ENCODE measurements at regions not wholly inside any gene's neighbourhood (a gene's known extent, or its start where the extent isn't known, plus 50 kb on each side); places are given as distances from the start of the nearest gene placed in this dataset.
A peak's percentile ranks its signal among the peaks of the same experiment; 100 is the strongest.

- Histone ChIP-seq H3K27ac (ENCODE audit: extremely low read depth, low read depth, low read length) (no peak overlapping the region), H3K4me3 (ENCODE audit: low read depth, low read length) (no peak overlapping the region), H3K36me3 (ENCODE audit: control insufficient read depth in 2 of 2, insufficient read depth in 1 of 2, low read length in 2 of 2) (no peaks in the 10 kb centered on the region), H3K4me1 (ENCODE audit: control insufficient read depth, insufficient read depth, low read length) (no peaks in the 10 kb centered on the region; the same call in none of the 2 replicates), H3K9me3 (ENCODE audit: control insufficient read depth, insufficient read depth, low read depth, low read length) (no peaks in the 10 kb centered on the region)
- ChIA-PET POLR2A (interaction anchor here (1.0 kb wide), 1 partner anchor 14 kb away, joined by 3 read pairs; no protein-coding TSS in a partner anchor), CTCF (interaction anchor here (0.6 to 0.8 kb wide), 3 partner anchors 45 to 157 kb away, joined by 3 to 5 read pairs (median 5); no protein-coding TSS in a partner anchor)
- TF ChIP-seq ZNF214 (tag by site-specific recombination; IDR thresholded peaks at IDR 0.05; ENCODE audit: borderline replicate concordance) (no peak), ZNF404 (tag by site-specific recombination; IDR thresholded peaks at IDR 0.05) (no peak), SP7 (tag by site-specific recombination; IDR thresholded peaks at IDR 0.05) (peak; percentile 92), ZNF701 (tag by site-specific recombination; IDR thresholded peaks at IDR 0.05) (no peak), TRIM28 (IDR thresholded peaks at IDR 0.05; ENCODE audit: borderline replicate concordance, low read length) (0 out of 2 replicates have a peak, but pooled peaks have one; percentile 38), PRDM6 (tag by site-specific recombination; IDR thresholded peaks at IDR 0.05) (peak; percentile 35; the same call in 1 of the 2 replicates)
These were observed 96.3 kb downstream of the GJA1 start for GRCh38 chr6:121531658-121532169.

- no peaks in the 10 kb centered on the region for H3K9me3 ChIP-seq (ENCODE audit: control insufficient read depth, insufficient read depth, low read depth, low read length)
- H3K4me3 ChIP-seq (ENCODE audit: low read depth, low read length) = no peak overlapping the region
- H3K36me3 ChIP-seq (ENCODE audit: control insufficient read depth in 2 of 2, insufficient read depth in 1 of 2, low read length in 2 of 2) = no peaks in the 10 kb centered on the region
- TF ChIP-seq ZNF558 (tag by site-specific recombination; IDR thresholded peaks at IDR 0.05) = no peak
- TF ChIP-seq, protein P1, sequence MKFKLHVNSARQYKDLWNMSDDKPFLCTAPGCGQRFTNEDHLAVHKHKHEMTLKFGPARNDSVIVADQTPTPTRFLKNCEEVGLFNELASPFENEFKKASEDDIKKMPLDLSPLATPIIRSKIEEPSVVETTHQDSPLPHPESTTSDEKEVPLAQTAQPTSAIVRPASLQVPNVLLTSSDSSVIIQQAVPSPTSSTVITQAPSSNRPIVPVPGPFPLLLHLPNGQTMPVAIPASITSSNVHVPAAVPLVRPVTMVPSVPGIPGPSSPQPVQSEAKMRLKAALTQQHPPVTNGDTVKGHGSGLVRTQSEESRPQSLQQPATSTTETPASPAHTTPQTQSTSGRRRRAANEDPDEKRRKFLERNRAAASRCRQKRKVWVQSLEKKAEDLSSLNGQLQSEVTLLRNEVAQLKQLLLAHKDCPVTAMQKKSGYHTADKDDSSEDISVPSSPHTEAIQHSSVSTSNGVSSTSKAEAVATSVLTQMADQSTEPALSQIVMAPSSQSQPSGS (tag by site-specific recombination; IDR thresholded peaks at IDR 0.05; ENCODE audit: low read depth) = no peak
- TF ChIP-seq ZNF138 (tag by site-specific recombination; IDR thresholded peaks at IDR 0.05; ENCODE audit: borderline replicate concordance) = no peak
- no peak for TF ChIP-seq SP3 (tag by site-specific recombination; IDR thresholded peaks at IDR 0.05)
- no peak for TF ChIP-seq GLI4 (tag by site-specific recombination; IDR thresholded peaks at IDR 0.05)
- no peak for TF ChIP-seq ZBTB21 (tag by site-specific recombination; IDR thresholded peaks at IDR 0.05)
- TF ChIP-seq ZFP41 (tag by site-specific recombination; IDR thresholded peaks at IDR 0.05; ENCODE audit: borderline replicate concordance) = no peak
- TF ChIP-seq ZNF521 (tag by site-specific recombination; IDR thresholded peaks at IDR 0.05) = no peak
- no peak for TF ChIP-seq ZNF791 (tag by site-specific recombination; IDR thresholded peaks at IDR 0.05)
- TF ChIP-seq KLF16 (tag by site-specific recombination; IDR thresholded peaks at IDR 0.05) = no peak
- TF ChIP-seq, protein P2, sequence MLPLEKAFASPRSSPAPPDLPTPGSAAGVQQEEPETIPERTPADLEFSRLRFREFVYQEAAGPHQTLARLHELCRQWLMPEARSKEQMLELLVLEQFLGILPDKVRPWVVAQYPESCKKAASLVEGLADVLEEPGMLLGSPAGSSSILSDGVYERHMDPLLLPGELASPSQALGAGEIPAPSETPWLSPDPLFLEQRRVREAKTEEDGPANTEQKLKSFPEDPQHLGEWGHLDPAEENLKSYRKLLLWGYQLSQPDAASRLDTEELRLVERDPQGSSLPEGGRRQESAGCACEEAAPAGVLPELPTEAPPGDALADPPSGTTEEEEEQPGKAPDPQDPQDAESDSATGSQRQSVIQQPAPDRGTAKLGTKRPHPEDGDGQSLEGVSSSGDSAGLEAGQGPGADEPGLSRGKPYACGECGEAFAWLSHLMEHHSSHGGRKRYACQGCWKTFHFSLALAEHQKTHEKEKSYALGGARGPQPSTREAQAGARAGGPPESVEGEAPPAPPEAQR (tag by site-specific recombination; IDR thresholded peaks at IDR 0.05) = no peak
- TF ChIP-seq, protein P3, sequence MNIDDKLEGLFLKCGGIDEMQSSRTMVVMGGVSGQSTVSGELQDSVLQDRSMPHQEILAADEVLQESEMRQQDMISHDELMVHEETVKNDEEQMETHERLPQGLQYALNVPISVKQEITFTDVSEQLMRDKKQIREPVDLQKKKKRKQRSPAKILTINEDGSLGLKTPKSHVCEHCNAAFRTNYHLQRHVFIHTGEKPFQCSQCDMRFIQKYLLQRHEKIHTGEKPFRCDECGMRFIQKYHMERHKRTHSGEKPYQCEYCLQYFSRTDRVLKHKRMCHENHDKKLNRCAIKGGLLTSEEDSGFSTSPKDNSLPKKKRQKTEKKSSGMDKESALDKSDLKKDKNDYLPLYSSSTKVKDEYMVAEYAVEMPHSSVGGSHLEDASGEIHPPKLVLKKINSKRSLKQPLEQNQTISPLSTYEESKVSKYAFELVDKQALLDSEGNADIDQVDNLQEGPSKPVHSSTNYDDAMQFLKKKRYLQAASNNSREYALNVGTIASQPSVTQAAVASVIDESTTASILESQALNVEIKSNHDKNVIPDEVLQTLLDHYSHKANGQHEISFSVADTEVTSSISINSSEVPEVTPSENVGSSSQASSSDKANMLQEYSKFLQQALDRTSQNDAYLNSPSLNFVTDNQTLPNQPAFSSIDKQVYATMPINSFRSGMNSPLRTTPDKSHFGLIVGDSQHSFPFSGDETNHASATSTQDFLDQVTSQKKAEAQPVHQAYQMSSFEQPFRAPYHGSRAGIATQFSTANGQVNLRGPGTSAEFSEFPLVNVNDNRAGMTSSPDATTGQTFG (tag by site-specific recombination; IDR thresholded peaks at IDR 0.05; ENCODE audit: borderline replicate concordance) = no peak
- TF ChIP-seq ZNF596 (tag by site-specific recombination; IDR thresholded peaks at IDR 0.05) = no peak
- TF ChIP-seq ZNF623 (tag by site-specific recombination; IDR thresholded peaks at IDR 0.05) = no peak
- CTCF ChIA-PET = interaction anchor here (0.5 to 0.8 kb wide), 7 partner anchors 10 to 1824 kb away, joined by 3 to 8 read pairs (median 3); no protein-coding TSS in a partner anchor
- no peak overlapping the region for H3K27ac ChIP-seq (ENCODE audit: extremely low read depth, low read depth, low read length)
- H3K4me1 ChIP-seq (ENCODE audit: control insufficient read depth, insufficient read depth, low read length) = no peaks in the 10 kb centered on the region; the same call in 1 of the 2 replicates
- POLR2A ChIA-PET = no interaction called here
These were observed 97.9 kb downstream of the GJA1 start for GRCh38 chr6:121533321-121533841.
